ENCODE measurements at regions not wholly inside any gene's neighbourhood (a gene's known extent, or its start where the extent isn't known, plus 50 kb on each side); places are given as distances from the start of the nearest gene placed in this dataset.

GRCh38 chr2:82215212-82215611 lies 1910.7 kb upstream of the LRRTM1 start:
- Histone ChIP-seq H3K27me3 (ENCODE audit: control insufficient read depth in 1 of 2, insufficient read depth in 2 of 2, low read length in 2 of 2) (no peaks in the 10 kb centered on the region), H3K4me1 (ENCODE audit: insufficient read depth, low read length) (no peaks in the 10 kb centered on the region), H3K9me3 (ENCODE audit: control insufficient read depth in 1 of 2, insufficient read depth in 1 of 2, low read length in 2 of 2) (peaks cover 13 to 14% of the 10 kb centered on the region in 2 experiments), H3K27ac (ENCODE audit: low read depth in 1 of 2, low read length in 2 of 2) (no peak overlapping the region), H3K4me3 (ENCODE audit: low read length) (no peak overlapping the region), H3K36me3 (ENCODE audit: insufficient read depth, low read length) (no peaks in the 10 kb centered on the region)
- DNase-seq (no peak), ATAC-seq (ENCODE audit: poor library complexity) (no peak)
- CTCF ChIA-PET: no interaction called here
- Mint-ChIP-seq H3K4me3 (no peak overlapping the region), H3K4me1 (ENCODE audit: low read depth) (no peaks in the 10 kb centered on the region), H3K27me3 (no peaks in the 10 kb centered on the region), H3K9me3 (peaks cover 26% of the 10 kb centered on the region), H3K27ac (no peak overlapping the region), H3K36me3 (ENCODE audit: low read depth) (no peaks in the 10 kb centered on the region)
- TF ChIP-seq CTCF (IDR thresholded peaks at IDR 0.05): no peak
- POLR2A ChIA-PET: no interaction called here
- intact Hi-C loops (cut with DNase I, micrococcal nuclease): no loop called here

- Mint-ChIP-seq H3K9me3 (peaks cover 15% of the 10 kb centered on the region), H3K27ac (no peak overlapping the region), H3K36me3 (ENCODE audit: low read depth) (no peaks in the 10 kb centered on the region), H3K27me3 (no peaks in the 10 kb centered on the region), H3K4me1 (ENCODE audit: low read depth) (no peaks in the 10 kb centered on the region), H3K4me3 (no peak overlapping the region)
- ATAC-seq (ENCODE audit: poor library complexity): no peak
- intact Hi-C loops (cut with DNase I, micrococcal nuclease): no loop called here
- H3K27ac ChIP-seq (ENCODE audit: low read depth in 1 of 2, low read length in 2 of 2): no peak overlapping the region
- no peak for DNase-seq
- CTCF ChIA-PET: no interaction called here
- H3K36me3 ChIP-seq (ENCODE audit: insufficient read depth, low read length): no peaks in the 10 kb centered on the region
- H3K9me3 ChIP-seq (ENCODE audit: control insufficient read depth in 1 of 2, insufficient read depth in 1 of 2, low read length in 2 of 2): peaks cover 0 to under 1% of the 10 kb centered on the region in 2 experiments
- no peaks in the 10 kb centered on the region for H3K27me3 ChIP-seq (ENCODE audit: control insufficient read depth in 1 of 2, insufficient read depth in 2 of 2, low read length in 2 of 2)
- no peaks in the 10 kb centered on the region for H3K4me1 ChIP-seq (ENCODE audit: insufficient read depth, low read length)
- POLR2A ChIA-PET: no interaction called here
- TF ChIP-seq CTCF (IDR thresholded peaks at IDR 0.05): no peak
- no peak overlapping the region for H3K4me3 ChIP-seq (ENCODE audit: low read length)
Observed at GRCh38 chr2:82199493-82199852, 1894.9 kb upstream of the LRRTM1 start.

- Histone ChIP-seq H3K4me1 (ENCODE audit: insufficient read depth, low read length) (no peaks in the 10 kb centered on the region), H3K36me3 (ENCODE audit: insufficient read depth, low read length) (no peaks in the 10 kb centered on the region), H3K27me3 (ENCODE audit: control insufficient read depth in 1 of 2, insufficient read depth in 2 of 2, low read length in 2 of 2) (no peaks in the 10 kb centered on the region), H3K9me3 (ENCODE audit: control insufficient read depth in 1 of 2, insufficient read depth in 1 of 2, low read length in 2 of 2) (no peaks in the 10 kb centered on the region), H3K4me3 (ENCODE audit: low read length) (no peak overlapping the region), H3K27ac (ENCODE audit: low read depth in 1 of 2, low read length in 2 of 2) (no peak overlapping the region)
- CTCF ChIA-PET: no interaction called here
- POLR2A ChIA-PET: no interaction called here
- DNase-seq (no peak), ATAC-seq (ENCODE audit: poor library complexity) (no peak)
- Mint-ChIP-seq H3K27ac (no peak overlapping the region), H3K9me3 (peaks cover 15% of the 10 kb centered on the region), H3K36me3 (ENCODE audit: low read depth) (no peaks in the 10 kb centered on the region), H3K4me3 (no peak overlapping the region), H3K4me1 (ENCODE audit: low read depth) (no peaks in the 10 kb centered on the region), H3K27me3 (no peaks in the 10 kb centered on the region)
- TF ChIP-seq CTCF (IDR thresholded peaks at IDR 0.05): no peak
- intact Hi-C loops (cut with DNase I, micrococcal nuclease): no loop called here
Observed at GRCh38 chr2:82198809-82199492, 1894.4 kb upstream of the LRRTM1 start.
